Upper lobe of right lung (tissue), 1 donor: ENCODE measurements at regions not wholly inside any gene's neighbourhood (a gene's known extent, or its start where the extent isn't known, plus 50 kb on each side); places are given as distances from the start of the nearest gene placed in this dataset.
"Not testable (repeated sequence)": the region's sequence is repeated elsewhere in the genome, so short reads cannot be mapped to it uniquely, and the experiment has no call there.

Source experiments
- ATAC-seq: fragments of 200-7000 bp; cut with Tn5 transposase; one replicate; pipeline ENCODE4 v1.9.1; 2020; ENCODE audit warnings: mild to moderate bottlenecking, moderate library complexity
- DNase-seq: peaks from one replicate; pipeline ENCODE4 v3.0.0-alpha.2; 2020
- H3K27ac ChIP-seq: fragments of 200-600 bp; one replicate; pipeline ENCODE4 v1.8.0; 2022
- H3K27me3 ChIP-seq: fragments of 200-600 bp; one replicate; pipeline ENCODE4 v1.8.0; 2022; ENCODE audit warnings: mild to moderate bottlenecking
- H3K36me3 ChIP-seq: fragments of 200-600 bp; one replicate; pipeline ENCODE4 v1.8.0; 2022
- H3K4me1 ChIP-seq: fragments of 200-600 bp; one replicate; pipeline ENCODE4 v1.8.0; 2022
- H3K4me3 ChIP-seq: fragments of 200-600 bp; one replicate; pipeline ENCODE4 v1.8.0; 2022; ENCODE audit warnings: mild to moderate bottlenecking
- H3K9me3 ChIP-seq: fragments of 200-600 bp; one replicate; pipeline ENCODE4 v1.8.0; 2022
- CTCF ChIP-seq: fragments of 200-600 bp; IDR thresholded peaks from one replicate; pipeline ENCODE4 v1.8.0; 2022; ENCODE audit warnings: antibody characterized with exemption
- intact Hi-C: fragments of 100-400 bp; cut with DNase I; formaldehyde crosslinking; loops from one replicate; pipeline ENCODE4 v1.11.0; 2022
- donor health status: DM: no; HTN: yes; CAD: no; lungs with severe emphysema.

- H3K36me3 ChIP-seq, result no peaks in the 10 kb centered on the region
- H3K4me3 ChIP-seq, result no peak overlapping the region
- no peaks in the 10 kb centered on the region for H3K9me3 ChIP-seq
- no peaks in the 10 kb centered on the region for H3K4me1 ChIP-seq
- no peaks in the 10 kb centered on the region for H3K27me3 ChIP-seq
- intact Hi-C loops, result no loop called here
- ATAC-seq, result no peak
- TF ChIP-seq CTCF, result no peak
- H3K27ac ChIP-seq, result no peak overlapping the region
- no peak for DNase-seq
Observed at GRCh38 chr4:28444886-28445496, 1584.3 kb downstream of the STIM2 start.

- no peak overlapping the region for H3K27ac ChIP-seq
- no peaks in the 10 kb centered on the region for H3K9me3 ChIP-seq
- DNase-seq (no peak), ATAC-seq (no peak)
- no peak overlapping the region for H3K4me3 ChIP-seq
- H3K4me1 ChIP-seq, result no peaks in the 10 kb centered on the region
- TF ChIP-seq CTCF, result no peak
- H3K27me3 ChIP-seq, result no peaks in the 10 kb centered on the region
- no peaks in the 10 kb centered on the region for H3K36me3 ChIP-seq
- intact Hi-C loops, result no loop called here
Observed at GRCh38 chr4:28449085-28449484, 1588.4 kb downstream of the STIM2 start.

GRCh38 chr4:28451346-28451745, 1590.7 kb downstream of the STIM2 start:
- Histone ChIP-seq H3K27me3 (no peaks in the 10 kb centered on the region), H3K27ac (no peak overlapping the region), H3K9me3 (no peaks in the 10 kb centered on the region), H3K4me1 (no peaks in the 10 kb centered on the region), H3K4me3 (no peak overlapping the region), H3K36me3 (no peaks in the 10 kb centered on the region)
- DNase-seq (no peak), ATAC-seq (no peak)
- intact Hi-C loops, result no loop called here
- no peak for TF ChIP-seq CTCF

GRCh38 chr4:28462766-28463700, 1602.4 kb downstream of the STIM2 start:
- H3K27me3 ChIP-seq, result no peaks in the 10 kb centered on the region
- no peaks in the 10 kb centered on the region for H3K4me1 ChIP-seq
- ATAC-seq (no peak), DNase-seq (no peak)
- no peaks in the 10 kb centered on the region for H3K36me3 ChIP-seq
- TF ChIP-seq CTCF, result no peak
- H3K4me3 ChIP-seq, result no peak overlapping the region
- H3K27ac ChIP-seq, result no peak overlapping the region
- intact Hi-C loops, result no loop called here
- H3K9me3 ChIP-seq, result no peaks in the 10 kb centered on the region

GRCh38 chr4:28464823-28465222, 1604.2 kb downstream of the STIM2 start:
- H3K27me3 ChIP-seq, result no peaks in the 10 kb centered on the region
- no peaks in the 10 kb centered on the region for H3K9me3 ChIP-seq
- no peaks in the 10 kb centered on the region for H3K36me3 ChIP-seq
- intact Hi-C loops, result no loop called here
- no peak for TF ChIP-seq CTCF
- H3K4me1 ChIP-seq, result no peaks in the 10 kb centered on the region
- DNase-seq (no peak), ATAC-seq (no peak)
- no peak overlapping the region for H3K4me3 ChIP-seq
- H3K27ac ChIP-seq, result no peak overlapping the region

- intact Hi-C loops, result not testable (repeated sequence)
Observed at GRCh38 chr4:28466886-28467285, 1606.2 kb downstream of the STIM2 start.

More at GRCh38 chr4:28466886-28467285, 1606.2 kb downstream of the STIM2 start:
- DNase-seq, H3K36me3 ChIP-seq, H3K4me1 ChIP-seq, H3K27ac ChIP-seq, ATAC-seq, H3K9me3 ChIP-seq, H3K4me3 ChIP-seq, H3K27me3 ChIP-seq: not testable (repeated sequence)
